Left lung (tissue), 4 donors: ENCODE measurements at regions not wholly inside any gene's neighbourhood (a gene's known extent, or its start where the extent isn't known, plus 50 kb on each side); places are given as distances from the start of the nearest gene placed in this dataset.

Experiments used
- ATAC-seq: fragments of 200-7000 bp; cut with Tn5 transposase; one replicate; pipeline ENCODE4 v1.9.1; 2020; ENCODE audit warnings: moderate library complexity
- DNase-seq, 4 donors: peaks; one replicate each; pipeline ENCODE4 v3.0.0-alpha.2; 2013 to 2020
- H3K27ac ChIP-seq, 2 donors: fragments of 200-600 bp; sonication (generic) in 1 of 2; one replicate each; pipeline versions ENCODE4 v1.5.0 to v1.8.0; 2020 to 2021
- H3K27me3 ChIP-seq, 2 donors: fragments of 200-600 bp; sonication (generic) in 1 of 2; one replicate each; pipeline versions ENCODE4 v1.5.0 to v1.8.0; 2020 to 2021
- H3K36me3 ChIP-seq, 2 donors: fragments of 200-600 bp; sonication (generic) in 1 of 2; one replicate each; pipeline versions ENCODE4 v1.5.0 to v1.8.0; 2020 to 2021
- H3K4me1 ChIP-seq, 2 donors: fragments of 200-600 bp; one replicate each; pipeline ENCODE4 v1.8.0; 2021
- H3K4me3 ChIP-seq, 2 donors: fragments of 200-600 bp; sonication (generic) in 1 of 2; one replicate each; pipeline versions ENCODE4 v1.5.0 to v1.8.0; 2020 to 2021; ENCODE audit warnings: mild to moderate bottlenecking in 1 of 2
- H3K9me3 ChIP-seq, 2 donors: fragments of 200-600 bp; sonication (generic) in 1 of 2; one replicate each; pipeline versions ENCODE4 v1.5.0 to v1.8.0; 2020 to 2021
- CTCF ChIP-seq, 2 donors: fragments of 200-600 bp; sonication (generic) in 1 of 2; IDR thresholded peaks; one replicate each; pipeline versions ENCODE4 v1.5.0 to v1.8.0; 2021; ENCODE audit warnings: antibody characterized with exemption in 2 of 2
- intact Hi-C, 2 donors: fragments of 100-400 bp; cut with DNase I; formaldehyde crosslinking; loops; one replicate each; pipeline versions ENCODE4 v1.11.2 to v1.14.2; 2022
- donor health status: DM: no; HTN: yes; CAD: no.
- donor health status: DM: no; HTN: no; CAD: no.

GRCh38 chr1:30165116-30165515 is 558.3 kb downstream of the MATN1 start:
- DNase-seq (no peak), ATAC-seq (no peak)
- Histone ChIP-seq H3K27me3 (peaks cover 0 to 24% of the 10 kb centered on the region in 2 donors), H3K9me3 (no peaks in the 10 kb centered on the region), H3K36me3 (no peaks in the 10 kb centered on the region), H3K4me3 (no peak overlapping the region), H3K27ac (no peak overlapping the region), H3K4me1 (no peaks in the 10 kb centered on the region)
- no peak for TF ChIP-seq CTCF (IDR thresholded peaks at IDR 0.05)
- intact Hi-C loops = no loop called here

GRCh38 chr1:30164693-30165092 is 558.7 kb downstream of the MATN1 start:
- intact Hi-C loops = no loop called here
- H3K27ac ChIP-seq = no peak overlapping the region
- peaks cover 0 to 28% of the 10 kb centered on the region in 2 donors for H3K27me3 ChIP-seq
- H3K9me3 ChIP-seq = no peaks in the 10 kb centered on the region
- no peaks in the 10 kb centered on the region for H3K36me3 ChIP-seq
- H3K4me3 ChIP-seq = no peak overlapping the region
- no peak for TF ChIP-seq CTCF (IDR thresholded peaks at IDR 0.05)
- ATAC-seq (no peak), DNase-seq (no peak)
- no peaks in the 10 kb centered on the region for H3K4me1 ChIP-seq

GRCh38 chr1:30162565-30162964 is 560.8 kb downstream of the MATN1 start:
- no peak for DNase-seq
- TF ChIP-seq CTCF (IDR thresholded peaks at IDR 0.05) = no peak
- H3K4me3 ChIP-seq = no peak overlapping the region
- intact Hi-C loops = no loop called here
- H3K4me1 ChIP-seq = no peaks in the 10 kb centered on the region
- H3K36me3 ChIP-seq = no peaks in the 10 kb centered on the region
- no peaks in the 10 kb centered on the region for H3K9me3 ChIP-seq
- H3K27ac ChIP-seq = no peak overlapping the region
- H3K27me3 ChIP-seq = peaks cover 0 to 36% of the 10 kb centered on the region in 2 donors
- ATAC-seq = no peak

- no peaks in the 10 kb centered on the region for H3K9me3 ChIP-seq
- peaks cover 0 to 30% of the 10 kb centered on the region in 2 donors for H3K27me3 ChIP-seq
- H3K36me3 ChIP-seq = no peaks in the 10 kb centered on the region
- H3K4me1 ChIP-seq = no peaks in the 10 kb centered on the region
- ATAC-seq (no peak), DNase-seq (no peak)
- H3K4me3 ChIP-seq = no peak overlapping the region
- no peak overlapping the region for H3K27ac ChIP-seq
- no peak for TF ChIP-seq CTCF (IDR thresholded peaks at IDR 0.05)
- intact Hi-C loops = no loop called here
Measured at GRCh38 chr1:30161953-30162352, 561.4 kb downstream of the MATN1 start.

- Histone ChIP-seq H3K4me1 (no peaks in the 10 kb centered on the region), H3K4me3 (no peak overlapping the region), H3K27me3 (peaks cover 0 to 25% of the 10 kb centered on the region in 2 donors), H3K36me3 (no peaks in the 10 kb centered on the region), H3K9me3 (no peaks in the 10 kb centered on the region), H3K27ac (no peak overlapping the region)
- intact Hi-C loops = no loop called here
- ATAC-seq (no peak), DNase-seq (no peak)
- TF ChIP-seq CTCF (IDR thresholded peaks at IDR 0.05) = no peak
Measured at GRCh38 chr1:30160999-30161689, 562.2 kb downstream of the MATN1 start.
